CD4-positive, alpha-beta T cell treated with Interleukin-17A for 1 hour (primary cell): ENCODE measurements at regions not wholly inside any gene's neighbourhood (a gene's known extent, or its start where the extent isn't known, plus 50 kb on each side); places are given as distances from the start of the nearest gene placed in this dataset.
"Not testable (repeated sequence)": the region's sequence is repeated elsewhere in the genome, so short reads cannot be mapped to it uniquely, and the experiment has no call there.

Experiments
- DNase-seq: peaks from one replicate; pipeline ENCODE4 v3.0.0-alpha.2; 2020

DNA sequence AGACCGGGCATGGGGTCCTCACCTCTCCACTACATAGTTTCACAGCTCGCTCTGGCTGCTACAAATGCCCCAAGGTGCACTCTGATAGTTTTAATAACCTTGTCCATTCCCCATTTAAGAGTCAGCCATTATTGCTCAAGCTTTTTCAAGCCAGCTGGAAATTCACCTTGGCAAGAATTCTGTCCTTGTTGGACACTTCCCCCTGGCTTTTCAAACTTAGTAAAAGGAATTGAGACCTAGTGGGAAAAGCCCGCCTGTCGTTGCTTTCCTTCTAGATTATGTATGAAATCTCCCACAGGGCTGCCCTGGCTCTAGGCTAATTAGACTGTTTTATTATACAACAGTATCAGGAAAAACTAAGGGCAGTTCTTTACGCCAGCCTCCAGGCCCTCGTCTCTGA lies 293.7 kb upstream of the GADL1 start:
- no peak for DNase-seq

- DNase-seq, result no peak
Measured at GRCh38 chr3:31189330-31189729, 294.9 kb upstream of the GADL1 start.

DNA sequence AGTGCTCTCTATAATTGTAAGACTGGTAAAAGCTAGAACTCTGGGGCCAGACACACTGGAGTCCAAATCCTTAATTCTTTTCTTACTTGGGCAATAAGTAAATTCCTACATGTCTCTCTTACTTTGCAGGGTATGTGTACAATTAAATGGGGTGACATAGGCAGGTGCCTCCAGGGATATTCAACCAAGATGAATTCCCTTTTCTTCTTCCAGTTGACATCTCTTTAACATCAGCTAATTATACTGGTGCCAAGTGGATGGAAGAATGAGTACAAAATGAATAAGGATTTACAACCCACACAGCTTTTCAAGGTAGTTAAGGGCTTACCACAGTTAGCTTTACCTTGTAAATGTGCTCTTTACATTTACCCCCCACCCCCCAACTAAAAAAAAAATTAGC lies 295.5 kb upstream of the GADL1 start:
- DNase-seq, result no peak

GRCh38 chr3:31191354-31191753 lies 296.9 kb upstream of the GADL1 start:
- no peak for DNase-seq

DNA sequence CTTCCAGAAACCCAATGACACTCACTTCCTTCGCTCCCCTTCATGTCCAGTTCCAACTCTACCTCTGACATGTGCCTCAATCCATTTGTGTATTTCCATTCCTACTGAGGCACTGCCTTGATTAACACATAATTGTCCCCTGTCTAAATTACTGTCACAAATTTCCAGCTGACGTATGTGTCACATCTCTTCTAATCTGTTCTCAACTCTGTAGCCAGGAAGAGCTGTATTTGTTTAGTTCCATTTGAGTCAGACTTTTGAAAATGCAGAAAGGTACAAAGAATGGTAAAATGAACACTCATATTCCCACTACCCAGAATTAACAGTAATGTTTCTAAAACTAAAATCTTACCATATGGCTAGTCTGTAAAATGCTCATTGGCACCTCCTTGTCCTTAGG lies 299.0 kb upstream of the GADL1 start:
- no peak for DNase-seq

DNA sequence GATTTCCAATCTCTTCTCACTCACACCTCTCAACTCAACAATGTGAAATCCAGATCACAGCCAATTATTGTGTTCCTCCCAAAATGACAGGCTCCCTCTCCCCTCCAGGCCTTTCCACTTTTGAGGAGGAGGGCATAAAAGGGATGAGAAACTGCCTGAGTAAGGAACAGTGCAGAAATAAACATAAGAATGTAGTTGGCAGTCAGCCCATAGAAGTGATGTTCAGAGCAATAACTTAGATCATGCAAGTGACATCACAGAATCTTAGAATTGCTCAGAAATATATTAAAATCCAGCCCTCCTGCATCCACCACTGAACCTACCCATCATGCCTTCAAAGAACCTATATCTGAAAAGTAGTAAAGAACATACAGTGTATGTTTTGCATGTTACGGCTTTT lies 299.4 kb upstream of the GADL1 start:
- DNase-seq, result no peak

DNA sequence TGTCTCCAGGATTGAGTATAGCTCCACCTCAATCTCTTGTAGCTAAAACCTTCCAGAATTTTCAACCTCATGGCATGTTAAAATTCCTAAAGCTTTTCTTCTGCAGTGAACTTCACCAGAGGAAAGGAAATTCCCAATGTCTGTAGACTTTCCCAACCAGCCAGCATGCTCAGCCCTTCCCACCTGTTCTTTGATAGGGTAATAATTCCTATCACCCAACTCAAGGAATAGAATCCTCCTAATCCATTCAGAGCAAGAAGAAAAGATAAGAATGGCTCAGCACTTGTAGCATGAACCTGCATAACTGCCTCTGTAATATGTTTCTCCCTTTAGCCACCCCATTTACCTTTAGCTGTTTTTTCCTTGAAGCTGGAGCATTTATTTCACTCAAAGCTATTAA lies 301.8 kb upstream of the GADL1 start:
- DNase-seq, result no peak

DNA sequence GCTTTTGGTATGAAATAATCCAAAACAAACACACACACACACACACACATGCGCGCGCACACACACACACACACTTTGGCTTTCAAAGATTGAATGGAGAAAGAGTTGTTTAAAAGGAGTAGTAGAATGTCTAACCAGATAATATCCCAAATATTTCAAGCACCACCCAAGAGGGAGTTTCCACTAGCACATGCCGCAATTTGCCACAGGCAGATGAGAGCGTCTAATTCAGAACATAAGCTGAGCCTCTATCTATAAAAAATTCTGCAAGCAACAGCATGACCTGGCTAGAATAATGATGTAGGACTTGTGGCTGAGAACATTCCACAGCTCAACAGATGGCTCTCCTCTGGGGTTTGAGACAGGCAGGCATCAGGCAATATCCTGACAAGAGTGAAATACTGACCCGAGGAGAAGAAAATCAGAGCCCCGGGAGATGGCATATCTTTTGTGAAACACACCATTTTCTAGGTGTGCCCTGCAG lies 302.5 kb upstream of the GADL1 start:
- DNase-seq, result no peak

DNA sequence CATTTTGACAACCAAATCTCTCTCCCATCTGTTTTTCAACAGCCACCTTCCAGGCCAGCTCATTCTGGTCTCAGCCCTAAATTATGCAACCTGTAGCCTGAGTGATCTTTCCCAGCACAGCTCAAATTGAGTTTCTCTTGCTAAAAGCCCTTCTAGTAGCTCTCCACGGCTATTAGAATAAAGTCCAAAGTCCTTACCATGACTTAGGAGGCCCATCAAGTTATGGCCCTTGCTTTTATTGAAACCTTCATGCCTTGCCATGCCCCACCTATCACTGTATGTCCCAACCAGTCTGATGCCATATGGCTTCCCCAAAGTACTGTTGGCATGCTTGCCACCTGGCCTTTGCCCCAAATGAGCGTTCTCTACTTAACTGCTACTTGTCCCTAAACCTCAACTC lies 303.5 kb upstream of the GADL1 start:
- no peak for DNase-seq

GRCh38 chr3:31198890-31199289 lies 304.4 kb upstream of the GADL1 start:
- DNase-seq, result no peak

DNA sequence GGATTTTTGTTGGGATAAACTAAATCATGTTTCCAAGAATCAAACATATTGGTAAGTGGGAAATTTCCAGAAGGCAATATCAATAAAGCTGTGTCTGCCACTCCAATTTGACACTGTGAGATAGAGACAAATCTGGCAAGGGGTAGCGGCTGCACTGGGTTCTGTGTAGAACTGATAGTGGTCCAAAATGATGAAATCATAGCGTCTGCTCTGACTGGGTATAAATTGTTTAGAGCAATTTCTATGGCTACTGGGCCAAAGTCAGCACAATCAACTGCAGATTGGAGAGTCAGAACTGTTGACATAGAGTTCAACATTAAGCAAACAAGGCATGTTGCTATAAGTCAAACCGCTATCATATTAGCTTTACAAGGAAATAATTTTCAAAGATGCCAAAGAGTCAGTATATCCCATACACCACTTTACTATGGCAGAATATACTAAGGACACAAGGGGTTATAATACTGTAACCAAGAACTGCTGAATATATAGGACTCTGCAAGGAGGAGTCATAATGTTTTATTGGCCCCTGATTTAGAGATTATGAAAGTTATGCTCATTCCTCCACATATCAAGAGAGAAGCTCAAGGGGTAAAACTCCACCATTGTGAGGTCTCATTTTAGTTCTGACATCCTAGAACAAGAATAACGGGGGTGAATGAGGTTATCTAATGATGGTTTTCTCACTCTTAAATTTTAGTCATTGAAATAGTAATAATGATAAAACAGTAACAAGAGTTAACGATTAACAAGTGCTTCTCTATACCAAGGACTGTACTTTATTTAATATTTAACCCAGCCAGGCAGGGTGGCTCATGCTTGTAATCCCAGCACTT lies 309.7 kb upstream of the GADL1 start:
- no peak for DNase-seq

- DNase-seq, result not testable (repeated sequence)
Measured at GRCh38 chr3:31204796-31205056, 310.3 kb upstream of the GADL1 start.

DNA sequence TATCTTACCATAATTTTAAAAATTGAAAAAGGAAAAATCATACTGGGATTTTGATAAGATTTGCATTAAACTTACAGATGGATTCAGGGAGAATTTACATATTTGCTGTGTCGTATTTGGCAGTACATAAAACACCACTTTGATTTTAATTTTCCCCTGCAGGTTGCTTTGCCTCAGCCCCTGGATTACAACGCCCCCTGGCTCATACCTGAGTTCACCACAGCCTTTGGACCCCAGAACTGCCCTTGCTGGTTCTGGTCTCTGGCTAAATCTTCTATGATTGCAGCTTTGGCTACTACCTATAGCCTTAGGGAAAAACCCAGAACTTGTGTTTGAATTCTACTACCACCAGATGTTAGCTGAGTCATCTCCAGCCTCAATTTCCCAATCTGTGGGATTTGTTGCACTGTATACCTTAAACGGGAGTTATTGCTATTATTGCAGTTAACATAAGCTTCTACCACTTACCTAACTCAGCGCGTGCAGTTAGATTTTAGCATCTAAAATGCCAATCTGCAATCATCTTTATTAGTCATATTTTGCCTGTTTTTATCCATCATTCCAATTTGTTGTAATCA lies 315.7 kb upstream of the GADL1 start:
- DNase-seq, result no peak

GRCh38 chr3:31213869-31214486 lies 318.7 kb upstream of the STT3B start:
- peak; percentile 78 for DNase-seq

GRCh38 chr3:31218082-31218481 lies 314.6 kb upstream of the STT3B start:
- no peak for DNase-seq

GRCh38 chr3:31219131-31219843 lies 313.4 kb upstream of the STT3B start:
- DNase-seq, result no peak

GRCh38 chr3:31220431-31220830 lies 312.3 kb upstream of the STT3B start:
- DNase-seq, result peak; percentile 58

GRCh38 chr3:31223278-31223677 lies 309.4 kb upstream of the STT3B start:
- DNase-seq, result no peak

- no peak for DNase-seq
Measured at GRCh38 chr3:31224936-31225335, 307.8 kb upstream of the STT3B start.

- no peak for DNase-seq
Measured at GRCh38 chr3:31225923-31226322, 306.8 kb upstream of the STT3B start.

DNA sequence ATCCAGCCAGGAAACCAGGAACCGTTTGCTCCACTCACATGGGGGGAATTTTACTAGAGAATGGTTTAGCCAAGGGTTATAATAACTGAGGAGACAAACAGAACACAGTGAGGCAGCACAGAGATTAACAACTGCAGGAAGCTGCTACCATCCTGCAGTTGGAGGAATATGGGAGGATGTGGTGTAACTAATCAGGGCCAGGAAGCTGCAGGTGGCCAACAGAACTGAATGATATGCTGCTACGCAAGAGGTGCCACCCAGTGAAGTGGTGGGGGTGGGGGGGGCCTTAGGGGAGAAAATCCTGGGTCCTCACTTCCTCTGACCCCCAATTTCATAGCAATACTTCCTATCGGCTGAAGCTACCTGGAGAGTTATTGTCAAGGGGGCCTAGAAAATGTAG lies 306.4 kb upstream of the STT3B start:
- DNase-seq, result peak; percentile 66

GRCh38 chr3:31227131-31227562 lies 305.6 kb upstream of the STT3B start:
- DNase-seq, result peak; percentile 80

DNA sequence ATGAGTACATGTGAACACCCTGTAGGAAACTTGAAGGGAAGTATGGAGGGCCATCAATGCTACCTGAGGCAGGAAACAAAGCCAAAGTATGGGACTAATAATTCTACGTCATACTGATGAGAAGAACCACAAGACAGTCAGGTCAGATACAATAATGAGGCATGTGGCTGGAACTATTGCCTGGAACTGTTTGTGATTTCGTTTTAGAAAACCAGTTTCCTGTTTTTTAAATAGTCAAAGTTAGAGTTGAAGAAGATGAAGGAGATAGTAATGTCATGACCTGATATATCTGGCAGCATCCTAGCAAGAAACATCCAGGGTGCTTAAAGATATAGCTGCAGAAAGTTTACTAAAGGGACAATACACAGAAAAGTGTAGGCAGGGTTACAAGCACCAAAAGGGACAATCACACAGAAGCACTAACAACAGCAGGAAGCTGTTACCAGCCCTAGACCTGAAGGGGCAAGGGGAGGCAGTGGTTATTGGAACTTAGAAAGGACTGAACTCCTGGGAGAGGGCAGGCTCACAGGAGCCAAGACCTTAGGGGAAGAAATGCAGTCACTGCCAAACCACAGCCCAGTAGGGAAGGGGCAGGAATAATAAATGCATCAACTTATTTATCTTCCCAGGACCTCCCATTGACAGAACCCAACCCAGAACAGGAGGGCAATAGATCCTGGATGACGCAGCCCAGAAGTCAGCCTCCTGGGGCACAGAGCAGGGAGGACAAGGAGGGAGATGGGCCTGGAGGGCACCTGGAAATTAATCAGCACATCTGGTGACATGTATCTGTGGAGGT lies 302.1 kb upstream of the STT3B start:
- peak; percentile 43 for DNase-seq
